ENCODE measurements at regions not wholly inside any gene's neighbourhood (a gene's known extent, or its start where the extent isn't known, plus 50 kb on each side); places are given as distances from the start of the nearest gene placed in this dataset.

- 20% methylated on average over 1 of the region's 1 CpG for WGBS (ENCODE audit: low lambda C conversion rate)
- DNase-seq = no peak
- POLR2A ChIA-PET = no interaction called here
Measured at GRCh38 chr4:13312264-13312663, 171.9 kb downstream of the RAB28 start.

GRCh38 chr4:13309751-13310150 is 174.4 kb downstream of the RAB28 start:
- TF ChIP-seq NRF1 (IDR thresholded peaks at IDR 0.05; ENCODE audit: low read depth, low read length) = no peak
- no peaks in the 10 kb centered on the region for H3K79me2 ChIP-seq (ENCODE audit: insufficient read depth)
- H3K9me2 ChIP-seq = no peaks in the 10 kb centered on the region
- H3K4me1 ChIP-seq (ENCODE audit: control insufficient read depth in 1 of 2, insufficient read depth in 2 of 2, low read depth in 1 of 2, low read length in 1 of 2) = no peaks in the 10 kb centered on the region; a peak in 1 of 4 replicates
- H3K9ac ChIP-seq = no peak overlapping the region
- H3K9me3 ChIP-seq = no peaks in the 10 kb centered on the region
- H3K4me2 ChIP-seq = no peak overlapping the region
- H4K20me1 ChIP-seq (ENCODE audit: insufficient read depth) = no peaks in the 10 kb centered on the region
- no peak overlapping the region for H3K4me3 ChIP-seq (ENCODE audit: low read depth in 2 of 2, low read length in 1 of 2)
- H3K27ac ChIP-seq (ENCODE audit: low read depth in 2 of 2, low read length in 1 of 2) = no peak overlapping the region
- no peaks in the 10 kb centered on the region for H3F3A ChIP-seq (replicated peaks; ENCODE audit: insufficient read depth)
- 21% methylated on average over 2 of the region's 2 CpGs for WGBS (ENCODE audit: low lambda C conversion rate)
- H3K27me3 ChIP-seq (ENCODE audit: insufficient read depth) = no peaks in the 10 kb centered on the region
- H3K36me3 ChIP-seq (replicated peaks in 1 of 2; ENCODE audit: control insufficient read depth in 1 of 2, insufficient read depth in 2 of 2, low read length in 1 of 2) = no peaks in the 10 kb centered on the region
- ChIA-PET POLR2A (no interaction called here), CTCF (no interaction called here)
- DNase-seq = no peak
- no peak overlapping the region for H2AFZ ChIP-seq (ENCODE audit: low read depth)

More at GRCh38 chr4:13312264-13312663, 171.9 kb downstream of the RAB28 start:
- Histone ChIP-seq H3K4me2 (no peak overlapping the region), H3K9me2 (no peaks in the 10 kb centered on the region), H3K27me3 (ENCODE audit: insufficient read depth) (no peaks in the 10 kb centered on the region), H3F3A (replicated peaks; ENCODE audit: insufficient read depth) (no peaks in the 10 kb centered on the region), H3K27ac (ENCODE audit: low read depth in 2 of 2, low read length in 1 of 2) (no peak overlapping the region), H3K9me3 (no peaks in the 10 kb centered on the region), H3K36me3 (replicated peaks in 1 of 2; ENCODE audit: control insufficient read depth in 1 of 2, insufficient read depth in 2 of 2, low read length in 1 of 2) (no peaks in the 10 kb centered on the region), H4K20me1 (ENCODE audit: insufficient read depth) (no peaks in the 10 kb centered on the region), H2AFZ (ENCODE audit: low read depth) (no peak overlapping the region), H3K9ac (no peak overlapping the region), H3K4me3 (ENCODE audit: low read depth in 2 of 2, low read length in 1 of 2) (no peak overlapping the region), H3K4me1 (ENCODE audit: control insufficient read depth in 1 of 2, insufficient read depth in 2 of 2, low read depth in 1 of 2, low read length in 1 of 2) (no peaks in the 10 kb centered on the region), H3K79me2 (ENCODE audit: insufficient read depth) (no peaks in the 10 kb centered on the region)
- TF ChIP-seq FOXM1 (IDR thresholded peaks at IDR 0.05; ENCODE audit: low read depth) (no peak), FOXJ3 (CRISPR knock-in tag; IDR thresholded peaks at IDR 0.05) (no peak), IRF3 (IDR thresholded peaks at IDR 0.05; ENCODE audit: low read depth, low read length) (no peak), NFIC (IDR thresholded peaks at IDR 0.05; ENCODE audit: borderline replicate concordance) (no peak), CTCF (IDR thresholded peaks at IDR 0.05) (no peak), SMC3 (IDR thresholded peaks at IDR 0.05; ENCODE audit: low read depth, low read length) (no peak)
- CTCF ChIA-PET = interaction anchor here (0.6 kb wide), 1 partner anchor 13 kb away, joined by 3 read pairs; no protein-coding TSS in a partner anchor

- ChIA-PET POLR2A (no interaction called here), CTCF (no interaction called here)
- Histone ChIP-seq H3F3A (replicated peaks; ENCODE audit: insufficient read depth) (no peaks in the 10 kb centered on the region), H3K27ac (ENCODE audit: low read depth in 2 of 2, low read length in 1 of 2) (no peak overlapping the region), H4K20me1 (ENCODE audit: insufficient read depth) (no peaks in the 10 kb centered on the region), H3K9me3 (no peaks in the 10 kb centered on the region), H3K4me2 (no peak overlapping the region), H3K27me3 (ENCODE audit: insufficient read depth) (no peaks in the 10 kb centered on the region), H3K9me2 (no peaks in the 10 kb centered on the region), H3K4me1 (ENCODE audit: control insufficient read depth in 1 of 2, insufficient read depth in 2 of 2, low read depth in 1 of 2, low read length in 1 of 2) (no peaks in the 10 kb centered on the region; a peak in 1 of 4 replicates), H3K9ac (no peak overlapping the region), H3K79me2 (ENCODE audit: insufficient read depth) (no peaks in the 10 kb centered on the region), H3K36me3 (replicated peaks in 1 of 2; ENCODE audit: control insufficient read depth in 1 of 2, insufficient read depth in 2 of 2, low read length in 1 of 2) (no peaks in the 10 kb centered on the region), H2AFZ (ENCODE audit: low read depth) (no peak overlapping the region), H3K4me3 (ENCODE audit: low read depth in 2 of 2, low read length in 1 of 2) (no peak overlapping the region)
- DNase-seq = no peak
- TF ChIP-seq SMC3 (IDR thresholded peaks at IDR 0.05; ENCODE audit: low read depth, low read length) (no peak), FOXM1 (IDR thresholded peaks at IDR 0.05; ENCODE audit: low read depth) (no peak)
- 57% methylated on average over 1 of the region's 1 CpG for WGBS (ENCODE audit: low lambda C conversion rate)
Measured at GRCh38 chr4:13306356-13306755, 177.8 kb downstream of the RAB28 start.
